IPS-18c (cell line): ENCODE measurements at regions not wholly inside any gene's neighbourhood (a gene's known extent, or its start where the extent isn't known, plus 50 kb on each side); places are given as distances from the start of the nearest gene placed in this dataset.
"Not testable (repeated sequence)": the region's sequence is repeated elsewhere in the genome, so short reads cannot be mapped to it uniquely, and the experiment has no call there.

ENCODE experiments used
- H3K4me3 ChIP-seq: 2 replicates; pipeline ENCODE4 v1.7.0; 2013; ENCODE audit warnings: low read depth, mild to moderate bottlenecking, low read length, moderate library complexity; ENCODE audit not compliant: insufficient read depth
- H3K9me3 ChIP-seq: one replicate; pipeline ENCODE4 v1.6.1; 2013; ENCODE audit warnings: mild to moderate bottlenecking, low read length, moderate library complexity; ENCODE audit not compliant: control insufficient read depth, insufficient read depth

- Histone ChIP-seq H3K9me3 (no peaks in the 10 kb centered on the region), H3K4me3 (no peak overlapping the region)
Observed at GRCh38 chr2:175872721-175873120, 129.3 kb downstream of the LNPK start.

GRCh38 chr2:175872005-175872348 is 130.1 kb downstream of the LNPK start:
- no peak overlapping the region for H3K4me3 ChIP-seq
- H3K9me3 ChIP-seq: no peaks in the 10 kb centered on the region

GRCh38 chr2:175871331-175872004 is 130.6 kb downstream of the LNPK start:
- Histone ChIP-seq H3K9me3 (no peaks in the 10 kb centered on the region), H3K4me3 (no peak overlapping the region)

DNA sequence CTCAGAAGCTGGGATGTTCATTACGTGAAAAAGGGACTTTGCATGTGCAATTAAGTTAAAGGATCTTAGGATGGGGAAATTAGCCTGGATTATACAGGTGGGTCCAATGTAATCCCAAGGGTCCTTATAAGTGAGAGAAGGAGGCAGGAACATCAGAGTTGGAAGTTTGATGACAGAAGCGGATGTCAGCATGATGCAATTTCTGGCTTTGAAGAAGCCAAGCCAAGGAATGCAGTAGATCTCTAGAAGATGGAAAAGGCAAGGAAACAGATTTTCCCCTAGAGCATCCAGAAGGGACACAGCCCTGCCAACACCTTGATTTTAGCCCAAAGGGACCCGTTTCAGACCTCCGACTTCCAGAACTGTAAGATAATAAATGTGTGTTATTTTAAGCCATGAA is 136.4 kb downstream of the LNPK start:
- no peaks in the 10 kb centered on the region for H3K9me3 ChIP-seq
- no peak overlapping the region for H3K4me3 ChIP-seq

DNA sequence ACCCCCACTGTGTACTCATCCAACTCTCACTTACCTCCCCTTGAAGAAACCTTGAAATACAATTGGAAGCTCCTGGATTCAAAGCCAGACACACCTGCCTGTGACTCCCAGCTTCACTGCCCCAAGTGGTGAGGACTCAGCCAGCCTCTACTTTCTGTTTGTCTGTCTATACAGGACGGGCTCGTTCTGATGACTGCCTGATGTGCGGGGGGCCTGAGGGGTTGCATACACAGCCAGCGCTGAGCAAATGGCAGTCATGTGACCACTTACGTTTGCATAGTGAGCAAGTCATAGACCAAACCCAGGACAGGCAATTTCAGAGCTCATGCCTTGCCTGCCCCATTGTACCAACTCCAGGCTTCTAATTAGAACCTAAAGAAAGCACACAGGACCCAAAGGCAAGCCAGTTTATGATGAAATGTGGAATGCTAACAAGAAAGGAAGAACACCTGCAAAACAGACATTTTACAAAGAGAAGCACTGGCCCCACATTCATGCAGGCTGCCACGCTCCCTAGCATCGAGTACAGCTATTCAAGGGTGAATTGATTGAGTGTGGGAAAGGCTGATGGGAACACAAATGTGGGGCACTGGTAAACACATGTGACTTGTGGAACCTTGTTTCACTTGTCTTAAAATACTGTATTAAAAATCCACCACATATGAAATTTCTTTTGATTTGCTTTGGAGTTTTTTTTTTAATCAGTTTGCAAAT is 137.8 kb downstream of the LNPK start:
- H3K4me3 ChIP-seq: no peak overlapping the region
- no peaks in the 10 kb centered on the region for H3K9me3 ChIP-seq

- H3K9me3 ChIP-seq: peaks cover 4% of the 10 kb centered on the region
- H3K4me3 ChIP-seq: no peak overlapping the region
Observed at GRCh38 chr2:175861958-175862357, 140.1 kb downstream of the LNPK start.

DNA sequence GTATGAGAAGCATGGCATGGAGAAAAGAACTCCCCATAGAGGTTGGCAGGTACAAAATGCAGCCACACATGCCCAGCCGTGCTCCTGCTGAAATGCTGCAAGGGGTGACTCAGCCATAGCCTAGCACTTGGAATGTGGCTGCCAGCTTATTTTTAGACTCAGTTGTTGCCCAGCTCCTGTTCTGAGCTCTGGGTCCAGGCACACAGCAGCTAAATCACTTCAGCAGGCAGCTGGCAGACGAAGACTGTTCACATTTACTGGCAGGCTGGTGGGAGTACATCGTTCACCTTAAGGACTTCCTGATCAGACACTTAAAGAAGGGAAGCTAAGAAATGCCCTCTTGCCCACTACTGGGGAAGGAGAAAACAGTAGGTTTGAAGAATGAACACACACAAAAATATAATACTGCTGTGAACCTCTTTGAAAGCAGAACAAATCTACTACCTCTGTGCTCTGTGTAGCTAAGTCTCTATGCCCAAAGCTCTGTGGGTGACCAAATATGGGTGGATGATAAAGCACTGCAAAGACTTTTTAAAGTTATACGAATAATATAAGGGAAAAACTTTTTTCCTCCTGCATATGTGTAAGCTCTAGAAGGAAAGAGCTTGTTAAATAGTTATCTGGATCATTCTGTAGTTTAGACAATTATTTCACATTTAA is 146.1 kb downstream of the LNPK start:
- Histone ChIP-seq H3K9me3 (peaks cover 4% of the 10 kb centered on the region), H3K4me3 (no peak overlapping the region)

DNA sequence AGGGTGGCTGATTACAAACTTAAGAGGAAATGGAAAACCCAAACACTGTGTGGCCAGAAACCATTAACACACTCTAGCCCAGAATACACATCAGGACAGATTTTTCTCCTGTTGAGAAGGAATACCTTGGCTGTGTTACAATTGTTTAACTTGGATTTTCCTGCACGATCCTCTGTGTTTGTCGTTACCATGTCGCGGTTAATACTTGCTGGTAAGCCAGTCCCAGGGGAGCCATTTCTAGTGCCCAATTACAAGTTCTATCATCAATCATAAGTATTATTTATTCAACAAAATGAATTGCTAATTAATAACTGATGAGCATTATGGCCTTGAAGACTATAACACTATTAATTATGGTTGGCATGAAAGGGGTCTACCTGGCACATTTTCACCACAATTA is 146.8 kb downstream of the LNPK start:
- Histone ChIP-seq H3K4me3 (no peak overlapping the region), H3K9me3 (peaks cover 4% of the 10 kb centered on the region)

GRCh38 chr2:175854665-175855064 is 147.4 kb downstream of the LNPK start:
- Histone ChIP-seq H3K4me3 (no peak overlapping the region), H3K9me3 (peaks cover 4% of the 10 kb centered on the region)

DNA sequence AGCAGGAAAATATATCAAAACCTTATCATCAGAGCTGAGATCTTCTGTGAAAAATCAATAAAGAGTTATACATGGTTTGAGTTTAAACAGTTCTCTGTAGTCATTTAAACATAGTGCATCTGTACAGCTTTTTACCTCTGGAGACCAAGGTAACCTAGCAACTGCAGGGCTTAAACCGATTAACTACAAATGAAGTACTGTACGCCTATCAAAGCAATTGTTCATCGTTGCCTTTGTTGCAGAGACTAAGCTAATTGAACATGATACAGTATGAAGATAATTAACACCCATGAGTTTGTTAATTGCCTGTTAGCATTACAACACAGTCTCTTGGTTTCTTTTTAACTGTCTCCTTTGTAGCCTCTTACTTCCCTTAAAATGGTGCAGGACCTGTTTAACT is 147.9 kb downstream of the LNPK start:
- H3K4me3 ChIP-seq: no peak overlapping the region
- H3K9me3 ChIP-seq: peaks cover 4% of the 10 kb centered on the region

DNA sequence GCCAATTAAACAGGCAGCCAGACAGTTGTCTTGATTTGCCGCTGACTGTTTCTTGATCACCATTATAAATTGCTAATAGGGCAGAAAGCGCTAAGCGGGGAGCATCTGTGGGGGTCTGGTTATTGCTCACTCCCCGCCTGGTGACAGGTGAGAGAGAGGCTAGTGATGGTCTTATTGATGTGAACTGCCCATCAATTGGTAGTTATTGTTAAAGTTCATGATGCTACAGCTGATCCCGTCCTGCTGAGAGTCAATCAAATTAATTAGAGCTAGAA is 148.5 kb downstream of the LNPK start:
- Histone ChIP-seq H3K9me3 (peaks cover 4% of the 10 kb centered on the region), H3K4me3 (no peak overlapping the region)

- Histone ChIP-seq H3K9me3 (peaks cover 4% of the 10 kb centered on the region), H3K4me3 (no peak overlapping the region)
Observed at GRCh38 chr2:175852879-175853615, 149.0 kb downstream of the LNPK start.

- H3K4me3 ChIP-seq: no peak overlapping the region
- no peaks in the 10 kb centered on the region for H3K9me3 ChIP-seq
Observed at GRCh38 chr2:175847128-175847527, 154.9 kb downstream of the LNPK start.

- no peak overlapping the region for H3K4me3 ChIP-seq
Observed at GRCh38 chr2:175844169-175844568, 157.9 kb downstream of the LNPK start.

DNA sequence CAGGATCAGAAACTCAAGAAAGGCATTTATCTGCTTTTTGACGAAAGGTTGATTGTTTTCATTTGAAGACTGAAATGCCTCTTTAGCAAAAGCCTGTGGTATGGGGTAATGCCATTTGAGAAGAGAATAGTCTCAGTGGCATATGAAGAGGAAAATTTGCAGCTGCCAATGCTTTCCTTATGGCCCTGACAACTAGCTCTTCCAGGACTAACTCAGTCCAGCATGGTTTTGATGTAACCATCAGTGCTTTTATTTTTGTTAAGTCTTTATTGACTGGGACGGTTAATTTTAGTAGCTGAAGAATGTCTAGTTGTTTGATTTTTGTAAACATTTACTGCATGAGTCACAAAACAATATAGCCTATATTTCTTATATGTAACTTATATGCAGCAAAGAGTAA is 158.4 kb downstream of the LNPK start:
- no peaks in the 10 kb centered on the region for H3K9me3 ChIP-seq
- H3K4me3 ChIP-seq: no peak overlapping the region

More at GRCh38 chr2:175844169-175844568, 157.9 kb downstream of the LNPK start:
- no peaks in the 10 kb centered on the region for H3K9me3 ChIP-seq

DNA sequence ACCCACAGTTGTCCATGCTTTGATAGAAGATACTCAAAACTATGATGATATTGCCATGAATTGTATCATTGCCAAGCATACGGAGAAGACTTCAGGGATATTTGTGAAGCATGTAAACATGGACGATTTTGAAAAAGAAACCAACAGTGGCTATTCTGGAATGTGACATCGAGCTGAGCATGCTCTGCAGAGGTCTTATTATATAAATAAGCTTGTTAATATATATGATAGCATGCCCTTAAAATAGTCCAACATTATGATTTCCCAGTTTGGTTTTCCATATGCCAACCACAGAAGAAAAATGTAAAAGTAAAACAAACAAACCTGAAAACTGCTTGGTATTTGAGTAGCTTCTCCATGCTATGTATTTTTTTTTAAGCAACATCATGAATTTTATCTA is 159.1 kb downstream of the LNPK start:
- no peak overlapping the region for H3K4me3 ChIP-seq

DNA sequence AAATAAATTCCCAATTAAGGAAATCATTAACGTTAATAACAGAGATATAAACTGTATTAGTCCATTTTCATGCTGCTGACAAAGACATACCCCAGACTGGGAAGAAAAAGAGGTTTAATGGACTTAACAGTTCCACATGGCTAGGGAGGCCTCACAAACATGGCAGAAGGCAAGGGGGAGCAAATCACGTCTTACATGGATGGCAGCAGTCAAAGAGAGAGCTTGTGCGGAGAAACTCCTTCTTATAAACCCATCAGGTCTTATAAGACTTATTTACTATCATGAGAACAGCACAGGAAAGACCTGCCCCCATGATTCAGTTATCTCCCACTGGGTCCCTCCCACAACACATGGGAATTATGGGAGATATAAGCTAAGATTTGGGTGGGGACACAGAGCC is 161.3 kb downstream of the LNPK start:
- not testable (repeated sequence) for H3K4me3 ChIP-seq, H3K9me3 ChIP-seq

More for the DNA sequence above, 159.1 kb downstream of the LNPK start:
- no peaks in the 10 kb centered on the region for H3K9me3 ChIP-seq

GRCh38 chr2:175840256-175840655 is 161.8 kb downstream of the LNPK start:
- H3K4me3 ChIP-seq: no peak overlapping the region
- H3K9me3 ChIP-seq: no peaks in the 10 kb centered on the region
